CD4-positive, alpha-beta T cell (primary cell): ENCODE measurements at regions not wholly inside any gene's neighbourhood (a gene's known extent, or its start where the extent isn't known, plus 50 kb on each side); places are given as distances from the start of the nearest gene placed in this dataset.

Experiments
- ATAC-seq: fragments of 200-7000 bp; cut with Tn5 transposase; one replicate; pipeline ENCODE4 v1.10.0; 2022; ENCODE audit warnings: mild to moderate bottlenecking; ENCODE audit not compliant: poor library complexity
- CTCF ChIA-PET: fragments of 350-600 bp; sonication (Branson Sonifier 250); formaldehyde crosslinking; loops from one replicate; lab custom pipeline; 2021; ENCODE audit warnings: antibody characterized with exemption, inconsistent platforms; lab: Charles Lee
- POLR2A ChIA-PET: fragments of 350-600 bp; sonication (Branson Sonifier 250); formaldehyde crosslinking; loops from one replicate; lab custom pipeline; 2021; ENCODE audit warnings: antibody characterized with exemption, inconsistent platforms; lab: Charles Lee
- DNase-seq, 14 experiments: peaks; one replicate each; pipeline ENCODE4 v3.0.0-alpha.2; 2013 to 2020; ENCODE audit warnings: mixed read lengths in 2 of 14
- H3K27ac ChIP-seq, 2 donors: one replicate each; pipeline versions ENCODE4 v1.5.1 to v1.7.0; 2013; ENCODE audit warnings: low read length in 2 of 2, low read depth in 1 of 2, mild to moderate bottlenecking in 1 of 2
- H3K27me3 ChIP-seq, 2 experiments: 1 replicate in 1 of 2; 2 replicates in 1 of 2; pipeline versions ENCODE4 v1.6.1 to v1.7.0; 2013; ENCODE audit warnings: low read length in 2 of 2, control low read depth in 1 of 2, mild to moderate bottlenecking in 1 of 2, moderate library complexity in 1 of 2; ENCODE audit not compliant: insufficient read depth in 2 of 2, control insufficient read depth in 1 of 2
- H3K36me3 ChIP-seq: one replicate; pipeline ENCODE4 v1.6.1; 2013; ENCODE audit warnings: low read length, control low read depth; ENCODE audit not compliant: insufficient read depth
- H3K4me1 ChIP-seq: one replicate; pipeline ENCODE4 v1.6.1; 2013; ENCODE audit warnings: low read length, control low read depth; ENCODE audit not compliant: insufficient read depth
- H3K4me3 ChIP-seq: one replicate; pipeline ENCODE4 v1.5.1; 2013; ENCODE audit warnings: mild to moderate bottlenecking, low read length, moderate library complexity
- H3K9me3 ChIP-seq, 2 experiments: 1 replicate in 1 of 2; 2 replicates in 1 of 2; pipeline versions ENCODE4 v1.6.1 to v1.7.0; 2013; ENCODE audit warnings: low read length in 2 of 2, mild to moderate bottlenecking in 2 of 2, control low read depth in 1 of 2, moderate library complexity in 1 of 2; ENCODE audit not compliant: control insufficient read depth in 1 of 2, insufficient read depth in 1 of 2
- H3K27ac Mint-ChIP-seq: one replicate; pipeline ENCODE4 v1.8.0; 2020; ENCODE audit warnings: mixed read lengths
- H3K27me3 Mint-ChIP-seq: one replicate; pipeline ENCODE4 v1.8.0; 2021; ENCODE audit warnings: mixed read lengths
- H3K36me3 Mint-ChIP-seq: one replicate; pipeline ENCODE4 v1.8.0; 2021; ENCODE audit warnings: low read depth, mixed read lengths
- H3K4me1 Mint-ChIP-seq: one replicate; pipeline ENCODE4 v1.8.0; 2021; ENCODE audit warnings: low read depth, mixed read lengths
- H3K4me3 Mint-ChIP-seq: one replicate; pipeline ENCODE4 v1.8.0; 2020; ENCODE audit warnings: mild to moderate bottlenecking, mixed read lengths
- H3K9me3 Mint-ChIP-seq: one replicate; pipeline ENCODE4 v1.8.0; 2020; ENCODE audit warnings: mixed read lengths
- CTCF ChIP-seq: fragments of 200-600 bp; IDR thresholded peaks from one replicate; pipeline ENCODE4 v1.8.0; 2022; ENCODE audit warnings: antibody characterized with exemption, mild to moderate bottlenecking
- intact Hi-C, 2 experiments: fragments of 100-400 bp; cut with DNase I in 1 of 2; cut with micrococcal nuclease in 1 of 2; formaldehyde crosslinking; loops; one replicate each; pipeline versions ENCODE4 v1.15.1 to v1.9.0; 2023 to 2025; cut with DNase I, micrococcal nuclease

DNA sequence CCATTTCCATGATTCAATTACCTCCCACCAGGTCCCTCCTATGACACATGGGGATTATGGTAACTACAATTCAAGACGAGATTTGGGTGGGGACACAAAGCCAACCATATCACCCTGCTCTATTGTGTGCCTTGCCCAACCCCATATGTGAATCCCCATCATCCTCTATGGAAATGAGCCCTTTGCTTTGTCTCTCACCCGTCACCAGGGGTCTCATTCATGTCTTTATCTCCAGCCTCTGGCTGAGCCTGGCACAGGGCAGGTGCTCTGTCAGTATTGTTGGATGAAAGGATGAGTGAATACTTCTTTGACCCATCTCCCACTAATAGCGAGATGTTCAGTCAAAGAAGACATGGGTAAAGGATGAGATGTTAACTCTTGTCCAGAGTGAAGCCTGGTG is 116.6 kb upstream of the LGALSL start:
- Histone ChIP-seq H3K27ac (no peak overlapping the region), H3K36me3 (no peaks in the 10 kb centered on the region), H3K9me3 (no peaks in the 10 kb centered on the region), H3K4me1 (peaks cover 6% of the 10 kb centered on the region), H3K4me3 (no peak overlapping the region), H3K27me3 (no peaks in the 10 kb centered on the region)
- H3K36me3 Mint-ChIP-seq: no peaks in the 10 kb centered on the region
- no peaks in the 10 kb centered on the region for H3K27me3 Mint-ChIP-seq
- no peak for ATAC-seq
- TF ChIP-seq CTCF: no peak
- intact Hi-C loops: loop anchor here in 1 of 2 experiments (10.0 kb wide), 1 partner anchor 697 kb away; no protein-coding TSS in a partner anchor
- H3K9me3 Mint-ChIP-seq: no peaks in the 10 kb centered on the region
- H3K4me3 Mint-ChIP-seq: no peak overlapping the region
- H3K27ac Mint-ChIP-seq: no peak overlapping the region
- POLR2A ChIA-PET: no interaction called here
- no peaks in the 10 kb centered on the region for H3K4me1 Mint-ChIP-seq
- DNase-seq: no peak
- CTCF ChIA-PET: no interaction called here

- no peaks in the 10 kb centered on the region for H3K4me1 Mint-ChIP-seq
- Histone ChIP-seq H3K27ac (no peak overlapping the region), H3K36me3 (no peaks in the 10 kb centered on the region), H3K9me3 (no peaks in the 10 kb centered on the region), H3K4me1 (peaks cover 6% of the 10 kb centered on the region), H3K27me3 (no peaks in the 10 kb centered on the region), H3K4me3 (no peak overlapping the region)
- H3K4me3 Mint-ChIP-seq: no peak overlapping the region
- TF ChIP-seq CTCF: no peak
- DNase-seq (no peak), ATAC-seq (no peak)
- no peak overlapping the region for H3K27ac Mint-ChIP-seq
- no peaks in the 10 kb centered on the region for H3K27me3 Mint-ChIP-seq
- intact Hi-C loops: loop anchor here in 1 of 2 experiments (10.0 kb wide), 1 partner anchor 697 kb away; no protein-coding TSS in a partner anchor
- POLR2A ChIA-PET: no interaction called here
- H3K36me3 Mint-ChIP-seq: no peaks in the 10 kb centered on the region
- H3K9me3 Mint-ChIP-seq: no peaks in the 10 kb centered on the region
- CTCF ChIA-PET: no interaction called here
Observed at GRCh38 chr2:64338108-64338507, 115.9 kb upstream of the LGALSL start.

GRCh38 chr2:64338910-64339500 is 115.0 kb upstream of the LGALSL start:
- no peaks in the 10 kb centered on the region for H3K4me1 Mint-ChIP-seq
- no peak for TF ChIP-seq CTCF
- CTCF ChIA-PET: no interaction called here
- no peak overlapping the region for H3K27ac Mint-ChIP-seq
- no peaks in the 10 kb centered on the region for H3K36me3 Mint-ChIP-seq
- H3K4me3 Mint-ChIP-seq: no peak overlapping the region
- Histone ChIP-seq H3K36me3 (no peaks in the 10 kb centered on the region), H3K4me1 (peaks cover 6% of the 10 kb centered on the region), H3K27me3 (no peaks in the 10 kb centered on the region), H3K27ac (no peak overlapping the region), H3K9me3 (no peaks in the 10 kb centered on the region), H3K4me3 (no peak overlapping the region)
- H3K27me3 Mint-ChIP-seq: no peaks in the 10 kb centered on the region
- peak in 3 of 14 experiments; percentile 16 to 45 (median 26) for DNase-seq
- intact Hi-C loops: loop anchor here in 1 of 2 experiments (10.0 kb wide), 1 partner anchor 696 kb away; no protein-coding TSS in a partner anchor
- no peaks in the 10 kb centered on the region for H3K9me3 Mint-ChIP-seq
- no peak for ATAC-seq
- POLR2A ChIA-PET: no interaction called here
